RWPE2 (cell line): ENCODE measurements at regions not wholly inside any gene's neighbourhood (a gene's known extent, or its start where the extent isn't known, plus 50 kb on each side); places are given as distances from the start of the nearest gene placed in this dataset.
A peak's percentile ranks its signal among the peaks of the same experiment; 100 is the strongest.

Experiments
- ATAC-seq: fragments of 200-7000 bp; cut with Tn5 transposase; 3 replicates; pipeline ENCODE4 v1.9.1; 2021; ENCODE audit warnings: low read depth
- DNase-seq: peaks from one replicate; pipeline ENCODE4 v3.0.0-alpha.2; 2020; ENCODE audit warnings: low spot score
- H3K27ac ChIP-seq: fragments of 450-650 bp; 2 replicates; pipeline ENCODE4 v1.5.1; 2017; ENCODE audit warnings: mild to moderate bottlenecking; ENCODE audit not compliant: poor library complexity, severe bottlenecking
- H3K27me3 ChIP-seq: fragments of 250-450 bp; sonication (Bioruptor Pico); 2 replicates; pipeline ENCODE4 v1.5.1; 2021; ENCODE audit warnings: mild to moderate bottlenecking, moderate library complexity; ENCODE audit not compliant: insufficient read depth, poor library complexity, severe bottlenecking
- H3K36me3 ChIP-seq: fragments of 250-450 bp; sonication (Bioruptor Pico); 2 replicates; pipeline ENCODE4 v1.5.1; 2020; ENCODE audit warnings: low read depth, mild to moderate bottlenecking, moderate library complexity
- H3K4me1 ChIP-seq: fragments of 250-450 bp; sonication (Bioruptor Pico); 2 replicates; pipeline ENCODE4 v1.5.1; 2021; ENCODE audit warnings: mild to moderate bottlenecking, moderate library complexity; ENCODE audit not compliant: insufficient read depth, poor library complexity, severe bottlenecking
- H3K4me3 ChIP-seq: fragments of 250-450 bp; sonication (Bioruptor Pico); 2 replicates; pipeline ENCODE4 v1.5.1; 2021; ENCODE audit warnings: mild to moderate bottlenecking, moderate library complexity; ENCODE audit not compliant: severe bottlenecking
- H3K9me3 ChIP-seq: fragments of 250-450 bp; sonication (Bioruptor Pico); 2 replicates; pipeline ENCODE4 v1.5.1; 2021; ENCODE audit warnings: mild to moderate bottlenecking, moderate library complexity; ENCODE audit not compliant: severe bottlenecking
- CTCF ChIP-seq: fragments of 450-650 bp; IDR thresholded peaks from one replicate; pipeline ENCODE4 v1.5.1; 2017; ENCODE audit warnings: mild to moderate bottlenecking, moderate library complexity; ENCODE audit not compliant: poor library complexity, severe bottlenecking

DNA sequence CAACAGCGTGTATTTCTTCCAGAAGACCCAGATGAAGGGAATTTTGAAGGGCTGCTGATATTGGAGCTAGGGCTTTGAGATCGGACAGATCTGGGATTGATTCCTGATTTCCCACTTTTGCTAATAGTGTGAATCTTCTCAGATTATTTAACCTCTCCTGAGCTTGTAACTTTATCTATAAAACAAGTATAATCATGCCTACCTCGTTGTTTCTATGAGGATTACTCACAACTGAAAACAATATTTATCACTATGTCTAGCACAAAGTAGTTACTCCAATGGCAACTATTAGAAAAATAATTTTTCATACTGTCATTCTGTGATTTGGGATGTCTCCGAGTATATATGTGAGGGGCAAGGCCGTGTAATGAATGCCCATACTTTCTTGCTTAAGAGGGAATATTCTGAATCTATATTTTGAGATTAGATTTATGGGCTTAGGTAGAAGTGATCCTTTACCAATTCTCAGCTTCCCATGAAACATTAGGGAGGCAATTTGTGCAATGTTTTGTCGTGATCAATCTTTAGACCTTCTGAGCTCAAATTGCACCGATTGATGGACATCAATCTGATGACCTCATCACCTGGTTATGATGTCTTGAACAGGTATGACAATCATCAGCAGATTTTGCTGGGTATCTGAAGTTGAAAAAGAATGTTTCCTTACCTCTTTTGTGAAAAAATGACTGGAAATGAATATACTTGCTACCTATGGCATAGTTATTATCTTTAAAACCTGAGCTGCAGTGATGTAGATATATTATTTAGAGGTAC is 339.9 kb downstream of the KCNS3 start:
- H3K27ac ChIP-seq, result peak overlapping the region; percentile 32
- no peaks in the 10 kb centered on the region for H3K36me3 ChIP-seq
- no peak overlapping the region for H3K4me3 ChIP-seq
- DNase-seq, result no peak
- no peak for TF ChIP-seq CTCF
- peak; percentile 76 for ATAC-seq
- no peaks in the 10 kb centered on the region for H3K27me3 ChIP-seq
- peaks cover 20% of the 10 kb centered on the region for H3K4me1 ChIP-seq
- no peaks in the 10 kb centered on the region for H3K9me3 ChIP-seq

DNA sequence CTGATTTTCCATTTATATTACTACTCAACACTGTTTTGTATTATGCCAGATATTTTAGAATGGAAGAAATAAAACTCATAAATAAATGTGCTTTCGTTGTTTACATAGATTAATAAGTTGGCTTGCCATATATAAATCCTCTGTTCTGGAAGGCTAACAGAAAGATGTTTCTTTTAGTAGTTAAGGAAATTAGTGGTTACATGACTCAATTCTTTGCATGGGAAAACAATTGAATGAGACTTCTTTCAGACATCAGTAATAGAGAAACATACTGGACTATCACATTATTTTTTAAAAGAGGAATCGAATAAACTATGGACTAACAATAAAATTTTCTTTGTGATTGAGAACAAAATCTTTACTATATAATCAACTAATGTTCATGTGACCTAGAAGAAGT is 336.5 kb downstream of the KCNS3 start:
- no peaks in the 10 kb centered on the region for H3K36me3 ChIP-seq
- H3K27me3 ChIP-seq, result no peaks in the 10 kb centered on the region
- H3K4me1 ChIP-seq, result peaks cover 33% of the 10 kb centered on the region
- no peak for TF ChIP-seq CTCF
- ATAC-seq, result no peak
- H3K27ac ChIP-seq, result peak overlapping the region; percentile 16
- DNase-seq, result no peak
- H3K4me3 ChIP-seq, result no peak overlapping the region
- no peaks in the 10 kb centered on the region for H3K9me3 ChIP-seq

- no peaks in the 10 kb centered on the region for H3K36me3 ChIP-seq
- H3K27me3 ChIP-seq, result no peaks in the 10 kb centered on the region
- TF ChIP-seq CTCF, result no peak
- no peaks in the 10 kb centered on the region for H3K9me3 ChIP-seq
- no peak for ATAC-seq
- peaks cover 42% of the 10 kb centered on the region for H3K4me1 ChIP-seq
- H3K4me3 ChIP-seq, result no peak overlapping the region
- DNase-seq, result no peak
- H3K27ac ChIP-seq, result no peak overlapping the region
These were observed 335.5 kb downstream of the KCNS3 start for GRCh38 chr2:18213986-18214385.

- Histone ChIP-seq H3K27me3 (no peaks in the 10 kb centered on the region), H3K36me3 (no peaks in the 10 kb centered on the region), H3K4me3 (no peak overlapping the region), H3K4me1 (peaks cover 30% of the 10 kb centered on the region), H3K27ac (peak overlapping the region; percentile 87), H3K9me3 (no peaks in the 10 kb centered on the region)
- no peak for DNase-seq
- TF ChIP-seq CTCF, result no peak
- ATAC-seq, result peak; percentile 97
These were observed 331.6 kb downstream of the KCNS3 start for GRCh38 chr2:18209934-18210639.

- no peaks in the 10 kb centered on the region for H3K27me3 ChIP-seq
- H3K27ac ChIP-seq, result peak overlapping the region; percentile 87
- H3K36me3 ChIP-seq, result no peaks in the 10 kb centered on the region
- H3K4me3 ChIP-seq, result no peak overlapping the region
- peaks cover 24% of the 10 kb centered on the region for H3K4me1 ChIP-seq
- no peak for TF ChIP-seq CTCF
- H3K9me3 ChIP-seq, result no peaks in the 10 kb centered on the region
- ATAC-seq (no peak), DNase-seq (no peak)
These were observed 330.5 kb downstream of the KCNS3 start for GRCh38 chr2:18208956-18209355.
